ENCODE measurements at regions not wholly inside any gene's neighbourhood (a gene's known extent, or its start where the extent isn't known, plus 50 kb on each side); places are given as distances from the start of the nearest gene placed in this dataset.

DNA sequence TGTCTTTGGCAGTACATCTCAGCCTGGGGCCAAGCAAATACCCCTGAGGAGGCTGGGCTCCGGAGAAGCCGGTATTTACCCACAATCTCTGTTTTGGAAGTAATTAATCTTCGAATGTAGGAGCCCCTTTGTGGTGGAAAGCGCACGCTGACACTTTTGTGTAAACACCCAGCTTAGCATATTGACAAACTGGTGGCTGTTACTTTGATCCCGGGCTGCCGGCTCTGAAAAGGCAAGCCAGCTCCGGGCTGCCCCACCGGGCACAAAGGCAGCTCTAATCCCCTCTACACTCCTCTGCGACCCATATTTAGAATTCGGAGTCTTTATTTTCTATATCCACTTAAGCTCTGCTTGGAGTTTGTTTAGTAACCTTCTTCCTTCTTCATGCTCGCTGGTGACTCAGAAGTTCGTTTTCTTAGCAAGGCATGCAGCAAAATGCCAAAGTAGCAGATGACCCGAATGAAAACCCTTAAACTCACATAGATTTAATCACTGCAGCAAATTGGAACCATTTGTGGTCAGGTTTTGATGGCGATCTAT, 144.0 kb upstream of the IRX3 start:
- H3K27me3 Mint-ChIP-seq (ENCODE audit: insufficient read depth, low read depth, poor library complexity), result peaks cover 16% of the 10 kb centered on the region
- TF ChIP-seq POLR2AphosphoS5 (IDR thresholded peaks at IDR 0.05; ENCODE audit: low read depth) (no peak), EZH2phosphoT487 (IDR thresholded peaks at IDR 0.05; ENCODE audit: unreplicated experiment) (no peak), JUNB (IDR thresholded peaks at IDR 0.05; ENCODE audit: unreplicated experiment) (no peak), EZH2 (IDR thresholded peaks at IDR 0.05; ENCODE audit: low read depth, unreplicated experiment) (no peak), ZNF114 (CRISPR knock-in tag; IDR thresholded peaks at IDR 0.05) (no peak), NANOG (IDR thresholded peaks at IDR 0.05; ENCODE audit: borderline replicate concordance) (no peak), CREB1 (CRISPR knock-in tag; IDR thresholded peaks at IDR 0.05; ENCODE audit: low read depth) (no peak)
- TF ChIP-seq, protein P1, sequence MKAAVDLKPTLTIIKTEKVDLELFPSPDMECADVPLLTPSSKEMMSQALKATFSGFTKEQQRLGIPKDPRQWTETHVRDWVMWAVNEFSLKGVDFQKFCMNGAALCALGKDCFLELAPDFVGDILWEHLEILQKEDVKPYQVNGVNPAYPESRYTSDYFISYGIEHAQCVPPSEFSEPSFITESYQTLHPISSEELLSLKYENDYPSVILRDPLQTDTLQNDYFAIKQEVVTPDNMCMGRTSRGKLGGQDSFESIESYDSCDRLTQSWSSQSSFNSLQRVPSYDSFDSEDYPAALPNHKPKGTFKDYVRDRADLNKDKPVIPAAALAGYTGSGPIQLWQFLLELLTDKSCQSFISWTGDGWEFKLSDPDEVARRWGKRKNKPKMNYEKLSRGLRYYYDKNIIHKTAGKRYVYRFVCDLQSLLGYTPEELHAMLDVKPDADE (IDR thresholded peaks at IDR 0.05), result no peak
- ATAC-seq, result peak; percentile 82

DNA sequence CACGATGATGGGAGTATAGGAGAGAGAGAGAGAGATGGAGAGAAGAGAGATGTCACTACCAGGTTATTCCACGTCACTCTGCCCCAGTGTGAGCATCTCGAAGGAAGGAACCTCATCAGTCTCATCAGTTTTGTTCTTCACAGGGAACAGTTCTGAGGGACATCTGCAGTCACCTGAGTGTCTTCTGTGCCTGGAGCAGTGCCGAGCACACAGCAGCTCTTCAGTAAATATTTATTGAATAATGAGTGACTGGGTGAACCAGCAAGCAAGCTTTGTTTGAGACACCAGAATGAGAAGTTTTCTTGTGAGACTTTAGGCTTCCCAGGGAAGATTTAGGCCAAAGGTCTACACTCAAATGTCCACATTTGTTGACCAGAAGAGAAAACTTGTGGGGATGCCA, 142.4 kb upstream of the IRX3 start:
- Histone ChIP-seq H4K20me1 (replicated peaks; ENCODE audit: insufficient read depth) (no peaks in the 10 kb centered on the region), H3K27ac (ENCODE audit: low read depth) (no peak overlapping the region), H3K27me3 (ENCODE audit: insufficient read depth) (no peaks in the 10 kb centered on the region), H3K4me1 (ENCODE audit: insufficient read depth) (no peaks in the 10 kb centered on the region), H3K36me3 (ENCODE audit: insufficient read depth) (no peaks in the 10 kb centered on the region), H3K9me2 (ENCODE audit: insufficient read depth) (no peaks in the 10 kb centered on the region), H3K4me2 (no peak overlapping the region), H3K79me2 (replicated peaks; ENCODE audit: insufficient read depth) (no peaks in the 10 kb centered on the region), H3K4me3 (no peak overlapping the region), H3F3A (replicated peaks; ENCODE audit: low read depth) (no peaks in the 10 kb centered on the region), H2AFZ (no peak overlapping the region)
- Mint-ChIP-seq H3K27ac (no peak overlapping the region), H3K4me1 (peaks cover 10% of the 10 kb centered on the region; the same call in 2 of the 3 replicates), H3K36me3 (ENCODE audit: low read depth) (no peaks in the 10 kb centered on the region; the same call in 2 of the 3 replicates), H3K9me3 (peaks cover 14% of the 10 kb centered on the region; the same call in 2 of the 3 replicates), H3K27me3 (ENCODE audit: insufficient read depth, low read depth, poor library complexity) (peaks cover 17% of the 10 kb centered on the region), H3K4me3 (no peak overlapping the region)
- DNase-seq (ENCODE audit: low spot score) (no peak), ATAC-seq (no peak)
- TF ChIP-seq, protein P1 (IDR thresholded peaks at IDR 0.05), result no peak

More for the DNA sequence above, 144.0 kb upstream of the IRX3 start:
- H3K36me3 Mint-ChIP-seq (ENCODE audit: low read depth), result no peaks in the 10 kb centered on the region; the same call in 2 of the 3 replicates
- peaks cover 14% of the 10 kb centered on the region; the same call in 2 of the 3 replicates for H3K9me3 Mint-ChIP-seq
- H3K27ac Mint-ChIP-seq, result no peak overlapping the region
- H3K27me3 ChIP-seq (ENCODE audit: insufficient read depth), result no peaks in the 10 kb centered on the region
- H3K79me2 ChIP-seq (replicated peaks; ENCODE audit: insufficient read depth), result no peaks in the 10 kb centered on the region
- no peaks in the 10 kb centered on the region for H3K4me1 ChIP-seq (ENCODE audit: insufficient read depth)
- H3K36me3 ChIP-seq (ENCODE audit: insufficient read depth), result no peaks in the 10 kb centered on the region
- no peak overlapping the region for H3K4me2 ChIP-seq
- H3K9me2 ChIP-seq (ENCODE audit: insufficient read depth), result no peaks in the 10 kb centered on the region
- H3K4me3 ChIP-seq, result no peak overlapping the region
- H2AFZ ChIP-seq, result peak overlapping the region; percentile 43; the same call in 1 of the 2 replicates
- no peaks in the 10 kb centered on the region for H4K20me1 ChIP-seq (replicated peaks; ENCODE audit: insufficient read depth)
- no peak for DNase-seq (ENCODE audit: low spot score)
- H3K27ac ChIP-seq (ENCODE audit: low read depth), result no peak overlapping the region
- no peak overlapping the region for H3K4me3 Mint-ChIP-seq
- no peaks in the 10 kb centered on the region for H3F3A ChIP-seq (replicated peaks; ENCODE audit: low read depth)
- peaks cover 10% of the 10 kb centered on the region; the same call in 2 of the 3 replicates for H3K4me1 Mint-ChIP-seq

DNA sequence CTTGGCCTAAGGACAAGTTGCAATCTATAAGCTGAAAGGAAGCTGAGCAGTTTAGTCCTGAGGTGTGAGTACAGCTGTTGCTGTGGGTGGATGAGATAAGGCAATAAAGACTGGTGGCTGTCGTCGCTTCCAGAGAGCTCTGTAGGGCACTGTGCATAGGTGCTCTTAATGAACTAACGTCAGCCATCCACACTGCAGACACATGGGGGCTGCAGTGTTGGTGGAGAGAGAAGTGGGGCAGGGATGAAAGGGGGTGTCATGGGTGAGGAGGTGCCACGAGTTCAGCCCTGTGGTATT, 139.9 kb upstream of the IRX3 start:
- Mint-ChIP-seq H3K27me3 (ENCODE audit: insufficient read depth, low read depth, poor library complexity) (peaks cover 9% of the 10 kb centered on the region), H3K9me3 (peaks cover 14% of the 10 kb centered on the region; the same call in 2 of the 3 replicates), H3K27ac (no peak overlapping the region), H3K4me1 (peaks cover 10% of the 10 kb centered on the region; the same call in 2 of the 3 replicates), H3K36me3 (ENCODE audit: low read depth) (no peaks in the 10 kb centered on the region; the same call in 2 of the 3 replicates), H3K4me3 (no peak overlapping the region)
- no peak overlapping the region for H3K4me2 ChIP-seq
- no peak overlapping the region for H2AFZ ChIP-seq
- H4K20me1 ChIP-seq (replicated peaks; ENCODE audit: insufficient read depth), result no peaks in the 10 kb centered on the region
- H3K4me3 ChIP-seq, result no peak overlapping the region
- no peaks in the 10 kb centered on the region for H3F3A ChIP-seq (replicated peaks; ENCODE audit: low read depth)
- H3K36me3 ChIP-seq (ENCODE audit: insufficient read depth), result no peaks in the 10 kb centered on the region
- H3K27me3 ChIP-seq (ENCODE audit: insufficient read depth), result no peaks in the 10 kb centered on the region
- no peaks in the 10 kb centered on the region for H3K79me2 ChIP-seq (replicated peaks; ENCODE audit: insufficient read depth)
- DNase-seq (ENCODE audit: low spot score), result no peak
- no peaks in the 10 kb centered on the region for H3K9me2 ChIP-seq (ENCODE audit: insufficient read depth)
- H3K4me1 ChIP-seq (ENCODE audit: insufficient read depth), result no peaks in the 10 kb centered on the region
- TF ChIP-seq, protein P2, sequence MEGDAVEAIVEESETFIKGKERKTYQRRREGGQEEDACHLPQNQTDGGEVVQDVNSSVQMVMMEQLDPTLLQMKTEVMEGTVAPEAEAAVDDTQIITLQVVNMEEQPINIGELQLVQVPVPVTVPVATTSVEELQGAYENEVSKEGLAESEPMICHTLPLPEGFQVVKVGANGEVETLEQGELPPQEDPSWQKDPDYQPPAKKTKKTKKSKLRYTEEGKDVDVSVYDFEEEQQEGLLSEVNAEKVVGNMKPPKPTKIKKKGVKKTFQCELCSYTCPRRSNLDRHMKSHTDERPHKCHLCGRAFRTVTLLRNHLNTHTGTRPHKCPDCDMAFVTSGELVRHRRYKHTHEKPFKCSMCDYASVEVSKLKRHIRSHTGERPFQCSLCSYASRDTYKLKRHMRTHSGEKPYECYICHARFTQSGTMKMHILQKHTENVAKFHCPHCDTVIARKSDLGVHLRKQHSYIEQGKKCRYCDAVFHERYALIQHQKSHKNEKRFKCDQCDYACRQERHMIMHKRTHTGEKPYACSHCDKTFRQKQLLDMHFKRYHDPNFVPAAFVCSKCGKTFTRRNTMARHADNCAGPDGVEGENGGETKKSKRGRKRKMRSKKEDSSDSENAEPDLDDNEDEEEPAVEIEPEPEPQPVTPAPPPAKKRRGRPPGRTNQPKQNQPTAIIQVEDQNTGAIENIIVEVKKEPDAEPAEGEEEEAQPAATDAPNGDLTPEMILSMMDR (conservative IDR thresholded peaks at IDR 0.05; ENCODE audit: low read depth in 2 of 2), result no peak
- no peak for TF ChIP-seq ZNF331 (CRISPR knock-in tag; IDR thresholded peaks at IDR 0.05; ENCODE audit: low read depth)
- TF ChIP-seq, protein P3, sequence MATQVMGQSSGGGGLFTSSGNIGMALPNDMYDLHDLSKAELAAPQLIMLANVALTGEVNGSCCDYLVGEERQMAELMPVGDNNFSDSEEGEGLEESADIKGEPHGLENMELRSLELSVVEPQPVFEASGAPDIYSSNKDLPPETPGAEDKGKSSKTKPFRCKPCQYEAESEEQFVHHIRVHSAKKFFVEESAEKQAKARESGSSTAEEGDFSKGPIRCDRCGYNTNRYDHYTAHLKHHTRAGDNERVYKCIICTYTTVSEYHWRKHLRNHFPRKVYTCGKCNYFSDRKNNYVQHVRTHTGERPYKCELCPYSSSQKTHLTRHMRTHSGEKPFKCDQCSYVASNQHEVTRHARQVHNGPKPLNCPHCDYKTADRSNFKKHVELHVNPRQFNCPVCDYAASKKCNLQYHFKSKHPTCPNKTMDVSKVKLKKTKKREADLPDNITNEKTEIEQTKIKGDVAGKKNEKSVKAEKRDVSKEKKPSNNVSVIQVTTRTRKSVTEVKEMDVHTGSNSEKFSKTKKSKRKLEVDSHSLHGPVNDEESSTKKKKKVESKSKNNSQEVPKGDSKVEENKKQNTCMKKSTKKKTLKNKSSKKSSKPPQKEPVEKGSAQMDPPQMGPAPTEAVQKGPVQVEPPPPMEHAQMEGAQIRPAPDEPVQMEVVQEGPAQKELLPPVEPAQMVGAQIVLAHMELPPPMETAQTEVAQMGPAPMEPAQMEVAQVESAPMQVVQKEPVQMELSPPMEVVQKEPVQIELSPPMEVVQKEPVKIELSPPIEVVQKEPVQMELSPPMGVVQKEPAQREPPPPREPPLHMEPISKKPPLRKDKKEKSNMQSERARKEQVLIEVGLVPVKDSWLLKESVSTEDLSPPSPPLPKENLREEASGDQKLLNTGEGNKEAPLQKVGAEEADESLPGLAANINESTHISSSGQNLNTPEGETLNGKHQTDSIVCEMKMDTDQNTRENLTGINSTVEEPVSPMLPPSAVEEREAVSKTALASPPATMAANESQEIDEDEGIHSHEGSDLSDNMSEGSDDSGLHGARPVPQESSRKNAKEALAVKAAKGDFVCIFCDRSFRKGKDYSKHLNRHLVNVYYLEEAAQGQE (IDR thresholded peaks at IDR 0.05; ENCODE audit: unreplicated experiment), result no peak
- ATAC-seq, result no peak
- H3K27ac ChIP-seq (ENCODE audit: low read depth), result no peak overlapping the region
